HCT116 (cell line): ENCODE measurements at regions not wholly inside any gene's neighbourhood (a gene's known extent, or its start where the extent isn't known, plus 50 kb on each side); places are given as distances from the start of the nearest gene placed in this dataset.

ENCODE experiments used
- ATAC-seq: fragments of 200-7000 bp; cut with Tn5 transposase; 2 replicates; pipeline ENCODE4 v1.9.1; 2020; ENCODE audit warnings: mild to moderate bottlenecking, moderate library complexity
- BruUV-seq: library from RNA; stranded (reverse); fragments of 400-500 nt; replicated peaks from 2 replicates; lab custom pipeline; 2021; lab: Mats Ljungman, UMichigan
- CTCF ChIA-PET: fragments of 300-600 bp; sonication (Branson Sonifier 250); formaldehyde crosslinking; loops from one replicate; lab custom pipeline; 2021; ENCODE audit warnings: antibody characterized with exemption; lab: Charles Lee
- POLR2A ChIA-PET: fragments of 300-600, 350-600 bp; sonication (Branson Sonifier 250); formaldehyde crosslinking; loops from one replicate; lab custom pipeline; 2021; ENCODE audit warnings: antibody characterized with exemption; lab: Charles Lee
- RAD21 ChIA-PET, 2 experiments: fragments of 300-600 bp; sonication (Branson Sonifier 250); formaldehyde crosslinking; loops; one replicate each; lab custom pipeline; 2023; ENCODE audit warnings: low total read pairs in 2 of 2; ENCODE audit not compliant: uncharacterized antibody in 2 of 2, unreplicated experiment in 2 of 2, low non-redundant PET in 1 of 2; lab: Charles Lee
- DNase-seq: peaks from one replicate; pipeline ENCODE4 v3.0.0-alpha.2; 2010; ENCODE audit warnings: low read depth, low spot score
- H2AFZ ChIP-seq: fragments of 200-600 bp; shearing (Covaris generic), sonication (generic); 2 replicates; pipeline ENCODE4 v1.6.1; 2017; ENCODE audit warnings: low read depth, mixed run types, mixed read lengths, antibody characterized with exemption, low read length; ENCODE audit not compliant: poor library complexity, severe bottlenecking
- H3K27ac ChIP-seq: 2 replicates; pipeline ENCODE4 v1.5.1; 2012; ENCODE audit warnings: low read depth, low read length
- H3K27me3 ChIP-seq: fragments of 200-600 bp; sonication (generic); 2 replicates; pipeline ENCODE4 v1.6.1; 2016; ENCODE audit warnings: mixed run types, low read length, mixed read lengths; ENCODE audit not compliant: insufficient read depth
- H3K36me3 ChIP-seq, 2 experiments: fragments of 200-500 bp in 1 of 2; fragments of 200-600 bp in 1 of 2; sonication (Bioruptor generic) in 1 of 2; sonication (generic) in 1 of 2; 2 replicates each; pipeline versions ENCODE4 v1.5.1 to v1.6.1; 2014 to 2016; ENCODE audit warnings: low read length in 2 of 2, inconsistent platforms in 1 of 2, mixed read lengths in 1 of 2, mixed run types in 1 of 2; ENCODE audit not compliant: insufficient read depth in 2 of 2, control insufficient read depth in 1 of 2
- H3K4me1 ChIP-seq, 2 experiments: fragments of 200-600 bp in 1 of 2; sonication (generic) in 1 of 2; 2 replicates each; pipeline versions ENCODE4 v1.5.1 to v1.6.1; 2012 to 2017; ENCODE audit warnings: low read length in 2 of 2, inconsistent platforms in 1 of 2, mild to moderate bottlenecking in 1 of 2, mixed read lengths in 1 of 2, mixed run types in 1 of 2, moderate library complexity in 1 of 2; ENCODE audit not compliant: insufficient read depth in 2 of 2, control insufficient read depth in 1 of 2
- H3K4me2 ChIP-seq: fragments of 200-600 bp; sonication (generic); 2 replicates; pipeline ENCODE4 v1.6.1; 2017; ENCODE audit warnings: mixed run types, low read length, mixed read lengths
- H3K4me3 ChIP-seq, 2 experiments: fragments of 200-600 bp in 1 of 2; sonication (generic) in 1 of 2; replicated peaks in 1 of 2; 2 replicates each; pipeline ENCODE4 v1.5.1; 2011 to 2016; ENCODE audit warnings: low read length in 2 of 2, control low read depth in 1 of 2, low read depth in 1 of 2, mild to moderate bottlenecking in 1 of 2, mixed read lengths in 1 of 2, mixed run types in 1 of 2
- H3K79me2 ChIP-seq: fragments of 200-600 bp; sonication (generic); 2 replicates; pipeline ENCODE4 v1.6.1; 2017; ENCODE audit warnings: mild to moderate bottlenecking, mixed run types, low read length, moderate library complexity, mixed read lengths; ENCODE audit not compliant: insufficient read depth
- H3K9ac ChIP-seq: fragments of 200-600 bp; sonication (generic); 2 replicates; pipeline ENCODE4 v1.6.1; 2016; ENCODE audit warnings: low read length, mixed read lengths
- H3K9me2 ChIP-seq: fragments of 200-600 bp; sonication (generic), shearing (Covaris generic); 2 replicates; pipeline ENCODE4 v1.6.1; 2017; ENCODE audit warnings: mixed run types, mild to moderate bottlenecking, moderate library complexity; ENCODE audit not compliant: insufficient read depth
- H3K9me3 ChIP-seq, 2 experiments: fragments of 200-500 bp in 1 of 2; fragments of 200-600 bp in 1 of 2; sonication (Bioruptor generic) in 1 of 2; sonication (generic) in 1 of 2; 2 replicates each; pipeline ENCODE4 v1.6.1; 2014 to 2017; ENCODE audit warnings: low read length in 2 of 2, mixed read lengths in 2 of 2, inconsistent platforms in 1 of 2, low read depth in 1 of 2, mild to moderate bottlenecking in 1 of 2, mixed run types in 1 of 2, moderate library complexity in 1 of 2; ENCODE audit not compliant: control insufficient read depth in 1 of 2, insufficient read depth in 1 of 2
- H4K20me1 ChIP-seq: fragments of 200-600 bp; sonication (generic), shearing (Covaris generic); 2 replicates; pipeline ENCODE4 v1.6.1; 2017; ENCODE audit warnings: mixed run types, mild to moderate bottlenecking, moderate library complexity; ENCODE audit not compliant: insufficient read depth
- CEBPB ChIP-seq: IDR thresholded peaks from 2 replicates; pipeline ENCODE4 v1.6.1; 2012; ENCODE audit warnings: low read depth
- EGR1 ChIP-seq: IDR thresholded peaks from 2 replicates; pipeline ENCODE4 v1.6.1; 2012; ENCODE audit warnings: low read depth
- ELF1 ChIP-seq: IDR thresholded peaks from 2 replicates; pipeline ENCODE4 v1.6.1; 2012; ENCODE audit warnings: low read depth, borderline replicate concordance
- EZH2phosphoT487 ChIP-seq: fragments of 200-600 bp; IDR thresholded peaks from 2 replicates; pipeline ENCODE4 v1.6.1; 2018; ENCODE audit warnings: antibody characterized with exemption, borderline replicate concordance
- POLR2AphosphoS5 ChIP-seq: IDR thresholded peaks from 2 replicates; pipeline ENCODE4 v1.6.1; 2011; ENCODE audit warnings: mild to moderate bottlenecking, low read depth, low read length, moderate library complexity
- SRF ChIP-seq: IDR thresholded peaks from 2 replicates; pipeline ENCODE4 v1.6.1; 2012; ENCODE audit warnings: low read depth
- TCF7L2 ChIP-seq: IDR thresholded peaks from 2 replicates; pipeline ENCODE4 v1.7.0; 2011; ENCODE audit warnings: borderline replicate concordance, inconsistent platforms; ENCODE audit not compliant: insufficient read depth, insufficient read length; ENCODE audit errors: extremely low read depth
- intact Hi-C: fragments of 100-400 bp; cut with micrococcal nuclease; formaldehyde crosslinking; loops from 2 replicates; pipeline ENCODE4 v1.10.0; 2022
- TF ChIP-seq, protein P1 (sequence below): IDR thresholded peaks from 2 replicates; pipeline ENCODE4 v1.6.1; 2012

DNA sequence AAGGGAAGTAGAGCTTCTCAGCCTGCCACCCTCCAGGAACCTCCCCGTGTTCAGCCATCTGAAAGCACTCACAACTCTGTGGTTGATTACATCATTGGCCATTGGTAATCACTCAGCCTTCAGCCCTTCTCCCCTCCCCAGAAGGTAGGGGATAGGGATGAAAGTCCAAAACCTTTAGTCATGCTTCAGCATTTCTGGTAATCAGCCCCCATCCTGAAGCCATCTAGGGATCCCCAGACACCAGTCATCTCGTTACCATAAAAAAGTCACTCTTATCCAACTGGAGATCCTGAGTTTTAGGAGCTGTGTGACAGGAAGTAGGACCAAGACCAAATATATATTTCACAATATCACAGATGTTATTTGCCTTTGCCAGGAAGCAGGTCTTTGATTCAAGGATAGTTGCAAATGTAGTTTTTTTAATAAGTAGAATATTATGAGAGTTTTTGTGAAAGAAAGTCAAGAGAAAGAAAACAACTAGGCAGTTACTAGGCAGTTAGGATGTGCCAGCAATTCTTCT lies 364.6 kb upstream of the NOCT start:
- ChIA-PET RAD21 (no interaction called here), POLR2A (no interaction called here), CTCF (no interaction called here)
- Histone ChIP-seq H3K9me3 (no peaks in the 10 kb centered on the region), H4K20me1 (no peaks in the 10 kb centered on the region), H3K9me2 (0 out of 2 replicates have a peak, but pooled peaks cover 4% of the 10 kb centered on the region), H3K4me2 (no peak overlapping the region), H2AFZ (no peak overlapping the region), H3K9ac (no peak overlapping the region), H3K4me3 (no peak overlapping the region), H3K4me1 (no peaks in the 10 kb centered on the region), H3K79me2 (no peaks in the 10 kb centered on the region), H3K27ac (no peak overlapping the region), H3K27me3 (no peaks in the 10 kb centered on the region), H3K36me3 (no peaks in the 10 kb centered on the region)
- DNase-seq: no peak
- no peak for ATAC-seq
- intact Hi-C loops: no loop called here
- no TSS peak for BruUV-seq
- TF ChIP-seq, protein P1, sequence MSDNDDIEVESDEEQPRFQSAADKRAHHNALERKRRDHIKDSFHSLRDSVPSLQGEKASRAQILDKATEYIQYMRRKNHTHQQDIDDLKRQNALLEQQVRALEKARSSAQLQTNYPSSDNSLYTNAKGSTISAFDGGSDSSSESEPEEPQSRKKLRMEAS: no peak
- TF ChIP-seq ELF1 (no peak), TCF7L2 (no peak)

GRCh38 chr4:138650495-138650894 lies 365.1 kb upstream of the NOCT start:
- Histone ChIP-seq H4K20me1 (no peaks in the 10 kb centered on the region), H3K4me1 (peaks cover 0 to 3% of the 10 kb centered on the region in 2 experiments; a peak in 1 of 4 replicates), H2AFZ (no peak overlapping the region), H3K27ac (no peak overlapping the region), H3K4me3 (no peak overlapping the region), H3K9me3 (no peaks in the 10 kb centered on the region), H3K4me2 (no peak overlapping the region), H3K9ac (no peak overlapping the region), H3K36me3 (no peaks in the 10 kb centered on the region), H3K79me2 (no peaks in the 10 kb centered on the region), H3K9me2 (0 out of 2 replicates have a peak, but pooled peaks cover 4% of the 10 kb centered on the region), H3K27me3 (no peaks in the 10 kb centered on the region)
- intact Hi-C loops: no loop called here
- ChIA-PET CTCF (no interaction called here), RAD21 (no interaction called here), POLR2A (no interaction called here)
- TF ChIP-seq SRF (no peak), CEBPB (no peak), EZH2phosphoT487 (no peak), EGR1 (no peak), POLR2AphosphoS5 (no peak)
- TF ChIP-seq, protein P1: no peak
- BruUV-seq: no TSS peak
- no peak for DNase-seq
- ATAC-seq: no peak
